Erythroblast (primary cell): ENCODE measurements at regions not wholly inside any gene's neighbourhood (a gene's known extent, or its start where the extent isn't known, plus 50 kb on each side); places are given as distances from the start of the nearest gene placed in this dataset.
"Not testable (repeated sequence)": the region's sequence is repeated elsewhere in the genome, so short reads cannot be mapped to it uniquely, and the experiment has no call there.

ENCODE experiments used
- DNase-seq, 2 experiments: peaks; one replicate each; lab custom pipeline; 2025; lab: John Stamatoyannopoulos, UW
- GATA1 ChIP-seq: IDR thresholded peaks from 2 replicates; pipeline ENCODE4 v1.6.1; 2011; ENCODE audit warnings: low read depth, mild to moderate bottlenecking, control low read depth, low read length, moderate library complexity
- POLR2A ChIP-seq: IDR thresholded peaks from 2 replicates; pipeline ENCODE4 v1.6.1; 2011; ENCODE audit warnings: mild to moderate bottlenecking, low read length

DNA sequence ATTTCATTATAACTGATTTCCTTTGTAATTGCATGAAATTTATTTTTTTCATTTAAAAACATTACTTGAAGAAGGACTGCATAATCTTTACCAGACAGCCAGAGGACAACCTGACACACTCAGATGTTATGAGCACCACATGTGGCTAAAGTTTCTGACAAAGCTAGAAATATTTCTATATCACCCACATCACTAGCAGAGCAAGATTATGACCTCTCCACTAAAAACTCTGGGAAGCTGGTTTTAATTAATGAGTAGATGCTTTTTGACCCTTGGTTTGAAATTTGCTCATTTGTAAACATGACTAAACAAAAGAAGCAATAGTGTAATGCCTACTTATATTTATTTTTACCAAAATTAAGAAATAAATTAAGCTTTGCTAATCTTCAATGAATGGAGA, 661.5 kb upstream of the EPHA5 start:
- no peak for DNase-seq
- TF ChIP-seq POLR2A, result no peak
- TF ChIP-seq GATA1, result no peak

- no peak for DNase-seq
- TF ChIP-seq GATA1, result no peak
These were observed 659.8 kb upstream of the EPHA5 start for GRCh38 chr4:66330125-66330524.

DNA sequence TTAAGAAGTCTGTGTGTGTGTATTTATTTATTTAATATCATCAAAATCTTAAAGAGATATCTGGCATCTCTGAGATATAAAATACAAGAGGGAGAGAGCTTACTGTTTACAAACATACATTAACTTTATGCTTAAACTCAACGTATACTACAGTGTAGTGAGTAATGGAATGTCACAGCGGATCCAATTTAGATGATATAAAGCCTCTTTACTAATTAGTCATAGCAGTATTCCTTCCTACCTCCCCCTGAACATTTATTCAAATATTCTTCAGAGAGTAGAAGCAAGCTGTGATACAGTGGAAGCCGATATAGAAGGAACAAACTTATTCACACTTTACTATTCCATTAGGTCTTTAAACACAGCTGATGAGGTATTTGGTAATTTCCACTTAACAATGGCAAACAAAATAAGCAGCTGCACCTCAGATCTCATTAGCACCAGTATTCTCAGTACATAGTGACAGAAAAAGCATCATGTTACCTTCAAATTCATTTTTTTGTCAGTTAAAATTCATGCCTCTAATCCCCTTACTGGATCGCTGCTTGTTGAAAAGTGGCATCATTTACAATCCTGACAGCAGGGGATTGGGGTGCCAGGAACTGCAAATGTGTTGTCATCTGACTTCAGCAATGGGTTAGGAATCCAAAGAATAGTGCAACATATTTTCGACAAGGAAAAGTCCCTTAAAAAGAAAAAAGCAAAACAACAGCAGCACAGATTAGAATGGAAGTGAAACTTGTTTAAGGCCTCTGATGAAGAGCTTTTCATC, 658.7 kb upstream of the EPHA5 start:
- no peak for TF ChIP-seq GATA1
- TF ChIP-seq POLR2A, result no peak
- no peak for DNase-seq

GRCh38 chr4:66307641-66308438, 637.6 kb upstream of the EPHA5 start:
- TF ChIP-seq GATA1, result no peak
- no peak for TF ChIP-seq POLR2A
- DNase-seq, result no peak

GRCh38 chr4:66300336-66300934, 630.1 kb upstream of the EPHA5 start:
- DNase-seq, result no peak
- TF ChIP-seq GATA1 (no peak), POLR2A (no peak)

GRCh38 chr4:66298569-66298968, 628.3 kb upstream of the EPHA5 start:
- no peak for TF ChIP-seq POLR2A
- no peak for TF ChIP-seq GATA1
- no peak for DNase-seq

- TF ChIP-seq GATA1 (no peak), POLR2A (no peak)
- no peak for DNase-seq
These were observed 627.4 kb upstream of the EPHA5 start for GRCh38 chr4:66297703-66298102.

DNA sequence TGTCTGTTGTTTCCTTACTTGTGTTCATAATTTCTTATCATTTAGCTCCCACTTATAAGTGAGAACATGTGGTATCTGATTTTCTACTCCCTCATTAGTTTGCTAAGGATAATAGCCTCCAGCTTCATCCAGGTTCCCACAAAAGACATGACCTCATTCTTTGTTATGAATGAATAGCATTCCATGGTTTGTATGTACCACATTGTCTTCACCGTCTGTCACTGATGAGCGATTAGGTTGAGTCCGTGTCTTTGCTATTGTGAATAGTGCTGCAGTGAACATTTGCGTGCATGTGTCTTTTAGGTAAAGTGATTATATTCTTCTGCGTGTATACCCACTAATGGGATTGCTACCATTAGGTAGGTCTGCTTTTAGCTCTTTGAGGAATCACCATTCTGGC, 624.3 kb upstream of the EPHA5 start:
- TF ChIP-seq GATA1, result no peak
- TF ChIP-seq POLR2A, result no peak
- no peak for DNase-seq

DNA sequence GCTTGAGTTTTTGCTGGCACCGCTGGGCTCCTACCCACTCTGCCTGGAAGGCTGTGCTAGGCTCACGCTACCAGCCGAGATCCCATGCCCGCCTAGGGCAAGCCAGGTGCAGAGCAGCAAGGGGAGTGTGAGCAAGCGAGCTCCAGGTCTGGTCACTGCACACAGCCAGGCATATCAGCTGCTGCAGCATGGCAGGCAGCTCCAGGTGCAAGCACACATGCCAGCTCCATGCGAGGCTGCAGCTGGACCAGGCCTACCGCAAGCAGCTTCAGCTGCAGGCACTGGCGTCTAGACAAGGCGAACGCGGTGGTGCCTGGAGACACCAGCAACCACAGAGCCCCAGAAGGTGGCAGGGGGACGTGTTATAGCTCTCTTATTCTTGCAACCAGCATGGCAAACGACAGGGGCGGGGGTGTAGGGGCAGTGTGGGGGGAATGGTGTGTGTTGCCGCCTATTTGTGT, 614.7 kb upstream of the EPHA5 start:
- TF ChIP-seq POLR2A (no peak), GATA1 (no peak)
- no peak for DNase-seq

- DNase-seq, result no peak
- TF ChIP-seq POLR2A (no peak), GATA1 (no peak)
These were observed 608.8 kb upstream of the EPHA5 start for GRCh38 chr4:66279084-66279483.

- TF ChIP-seq GATA1 (no peak), POLR2A (no peak)
- DNase-seq, result no peak
These were observed 605.2 kb upstream of the EPHA5 start for GRCh38 chr4:66275411-66276038.

GRCh38 chr4:66273110-66273509, 602.8 kb upstream of the EPHA5 start:
- no peak for DNase-seq
- TF ChIP-seq POLR2A, result no peak

GRCh38 chr4:66270356-66270755, 600.1 kb upstream of the EPHA5 start:
- not testable (repeated sequence) for DNase-seq

GRCh38 chr4:66266554-66266953, 596.3 kb upstream of the EPHA5 start:
- not testable (repeated sequence) for DNase-seq
